Activated CD4-positive, alpha-beta T cell treated with anti-CD3 and anti-CD28 coated beads for 48 hours (primary cell): ENCODE measurements at regions not wholly inside any gene's neighbourhood (a gene's known extent, or its start where the extent isn't known, plus 50 kb on each side); places are given as distances from the start of the nearest gene placed in this dataset.

ENCODE experiments used
- DNase-seq: peaks from one replicate; pipeline ENCODE4 v3.0.0-alpha.2; 2020

DNA sequence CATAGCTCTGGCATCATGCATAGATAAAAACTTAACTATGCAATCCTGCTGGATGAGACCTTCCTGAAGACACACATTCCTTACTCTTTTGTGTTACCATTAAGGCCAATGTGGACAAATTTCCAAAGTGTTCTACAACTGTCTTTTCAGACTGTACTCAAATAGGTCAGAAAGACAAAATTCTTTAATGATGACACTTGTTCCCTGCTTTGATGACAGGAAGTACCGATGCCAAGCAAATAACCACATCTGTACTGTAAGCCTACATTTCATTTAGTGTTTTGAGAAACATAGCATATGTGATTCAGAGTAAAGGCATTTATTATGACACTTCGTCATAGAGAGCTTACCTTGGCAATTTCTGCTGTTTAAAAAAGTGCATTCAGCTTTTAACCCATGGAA, 55.0 kb downstream of the PMAIP1 start:
- DNase-seq = no peak

DNA sequence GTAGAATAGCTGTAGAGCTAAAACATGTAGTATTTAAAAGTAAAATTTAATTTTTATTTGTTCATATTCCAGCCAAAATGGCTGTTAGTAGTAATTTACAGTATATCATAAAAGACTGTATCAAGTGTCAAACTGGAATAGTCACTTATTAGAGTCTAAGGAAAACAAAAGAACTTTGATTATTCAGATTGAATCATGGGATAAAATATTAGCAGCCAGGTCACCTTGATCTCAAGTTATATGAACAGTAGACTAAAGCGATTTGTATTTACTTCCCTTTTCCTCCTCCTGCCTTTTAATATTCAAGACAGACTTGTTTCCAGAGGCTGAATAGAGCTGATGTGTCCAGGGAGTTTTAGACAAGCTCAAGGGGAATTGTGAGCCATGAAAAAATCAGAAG, 54.4 kb downstream of the PMAIP1 start:
- DNase-seq = no peak
